ENCODE measurements at regions not wholly inside any gene's neighbourhood (a gene's known extent, or its start where the extent isn't known, plus 50 kb on each side); places are given as distances from the start of the nearest gene placed in this dataset.

GRCh38 chr4:69044247-69044646 lies 52.0 kb upstream of the UGT2B7 start:
- H3K9me3 ChIP-seq (ENCODE audit: low read length): no peaks in the 10 kb centered on the region
- H3K79me2 ChIP-seq (ENCODE audit: insufficient read depth, low read length): no peaks in the 10 kb centered on the region
- no peaks in the 10 kb centered on the region for H3F3A ChIP-seq (ENCODE audit: insufficient read depth, low read length)
- no peak overlapping the region for H3K9ac ChIP-seq (ENCODE audit: low read length)
- H3K27me3 ChIP-seq (ENCODE audit: insufficient read depth, low read length): no peaks in the 10 kb centered on the region
- H4K20me1 ChIP-seq (ENCODE audit: insufficient read depth, low read length): no peaks in the 10 kb centered on the region
- no peak overlapping the region for H3K4me3 ChIP-seq (ENCODE audit: low read depth, low read length, poor library complexity, severe bottlenecking)
- no peak overlapping the region for H3K4me2 ChIP-seq (ENCODE audit: low read length)
- no peak overlapping the region for H3K27ac ChIP-seq (ENCODE audit: low read depth, low read length, poor library complexity, severe bottlenecking)
- H3K9me2 ChIP-seq (ENCODE audit: low read depth, low read length): no peaks in the 10 kb centered on the region
- no peaks in the 10 kb centered on the region for H3K4me1 ChIP-seq (ENCODE audit: insufficient read depth, low read length, severe bottlenecking)
- TF ChIP-seq CTCF (IDR thresholded peaks at IDR 0.05; ENCODE audit: low read length) (no peak), EZH2 (IDR thresholded peaks at IDR 0.05; ENCODE audit: borderline replicate concordance, low read length) (no peak)
- H2AFZ ChIP-seq (ENCODE audit: low read length): no peak overlapping the region
- H3K36me3 ChIP-seq (ENCODE audit: insufficient read depth, low read length): no peaks in the 10 kb centered on the region
